GM18873 (cell line): ENCODE measurements at regions not wholly inside any gene's neighbourhood (a gene's known extent, or its start where the extent isn't known, plus 50 kb on each side); places are given as distances from the start of the nearest gene placed in this dataset.

Source experiments
- ATAC-seq: cut with Tn5 transposase; IDR thresholded peaks from one replicate; pipeline ENCODE4 v1.9.1; 2021; ENCODE audit warnings: mild to moderate bottlenecking, moderate library complexity, moderate number of reproducible peaks; ENCODE audit not compliant: unreplicated experiment, low FRiP score

DNA sequence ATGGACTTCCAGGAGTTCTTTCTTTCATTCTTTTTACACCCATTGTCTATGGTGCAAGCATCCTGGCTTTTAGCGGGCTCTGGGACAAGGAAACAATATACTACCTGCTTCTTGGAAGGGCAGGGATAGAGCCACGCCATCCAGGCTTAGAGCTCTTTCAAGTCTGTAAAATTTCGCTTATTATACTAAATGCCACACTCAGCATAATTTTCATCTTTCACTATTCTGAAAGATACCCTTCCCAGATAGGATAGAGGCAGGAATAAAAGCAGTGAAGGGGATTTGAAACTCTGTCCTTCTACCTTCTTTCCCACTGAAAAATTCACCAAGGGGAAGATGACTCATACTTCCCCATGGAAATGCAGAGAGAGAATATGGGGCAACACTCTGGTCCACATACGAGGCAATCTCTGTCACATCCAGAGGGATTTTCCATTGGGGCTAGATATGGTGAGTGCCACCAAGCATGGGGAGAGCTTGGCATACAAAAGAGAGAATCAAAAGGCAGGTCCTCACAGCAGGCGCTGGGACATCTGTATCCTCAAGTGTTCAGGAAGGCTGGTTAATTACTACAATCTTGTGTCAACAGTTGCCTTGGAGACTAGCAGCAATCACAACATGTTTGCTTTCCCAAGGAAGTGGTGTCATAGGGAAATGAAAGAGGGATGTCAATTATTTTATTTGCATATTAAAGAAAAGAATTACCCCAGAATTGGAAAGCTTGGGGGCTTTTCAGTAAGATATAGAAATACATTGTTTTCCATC lies 127.6 kb downstream of the TDRD15 start:
- ATAC-seq = no peak

DNA sequence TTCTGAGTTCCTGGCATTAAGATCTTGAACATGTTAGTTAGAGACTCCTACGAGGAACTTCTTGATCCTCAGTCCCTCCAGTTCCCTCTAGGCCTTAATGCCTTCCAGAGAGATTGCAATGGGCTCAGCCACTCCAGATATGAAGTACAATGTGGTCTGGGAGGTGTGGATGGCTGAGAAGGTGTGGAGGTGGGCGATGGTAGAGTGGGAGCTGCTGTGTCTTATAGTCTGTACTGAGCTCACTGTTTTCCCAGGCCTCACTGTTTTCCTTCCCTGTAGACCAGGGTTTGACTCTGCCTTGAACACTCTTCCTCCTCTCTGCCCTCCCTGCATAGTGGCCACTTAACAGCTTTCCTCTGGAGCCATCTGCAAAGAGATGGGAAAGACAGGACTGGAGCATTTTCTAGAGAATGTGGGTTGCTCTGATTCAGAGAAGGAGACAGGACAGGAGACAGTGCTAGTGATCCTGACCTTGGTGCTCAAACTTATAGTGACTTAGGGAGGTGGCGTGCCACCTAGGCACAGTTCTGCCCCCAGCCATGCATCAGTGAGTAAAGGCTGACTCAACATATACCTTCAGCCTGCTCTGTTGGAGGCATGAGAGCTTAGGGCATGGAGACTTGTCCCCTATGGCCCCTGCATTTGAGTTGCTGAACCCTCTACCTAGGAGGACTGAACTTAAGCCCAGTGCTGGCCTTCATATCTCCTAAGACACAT lies 129.7 kb downstream of the TDRD15 start:
- no peak for ATAC-seq

DNA sequence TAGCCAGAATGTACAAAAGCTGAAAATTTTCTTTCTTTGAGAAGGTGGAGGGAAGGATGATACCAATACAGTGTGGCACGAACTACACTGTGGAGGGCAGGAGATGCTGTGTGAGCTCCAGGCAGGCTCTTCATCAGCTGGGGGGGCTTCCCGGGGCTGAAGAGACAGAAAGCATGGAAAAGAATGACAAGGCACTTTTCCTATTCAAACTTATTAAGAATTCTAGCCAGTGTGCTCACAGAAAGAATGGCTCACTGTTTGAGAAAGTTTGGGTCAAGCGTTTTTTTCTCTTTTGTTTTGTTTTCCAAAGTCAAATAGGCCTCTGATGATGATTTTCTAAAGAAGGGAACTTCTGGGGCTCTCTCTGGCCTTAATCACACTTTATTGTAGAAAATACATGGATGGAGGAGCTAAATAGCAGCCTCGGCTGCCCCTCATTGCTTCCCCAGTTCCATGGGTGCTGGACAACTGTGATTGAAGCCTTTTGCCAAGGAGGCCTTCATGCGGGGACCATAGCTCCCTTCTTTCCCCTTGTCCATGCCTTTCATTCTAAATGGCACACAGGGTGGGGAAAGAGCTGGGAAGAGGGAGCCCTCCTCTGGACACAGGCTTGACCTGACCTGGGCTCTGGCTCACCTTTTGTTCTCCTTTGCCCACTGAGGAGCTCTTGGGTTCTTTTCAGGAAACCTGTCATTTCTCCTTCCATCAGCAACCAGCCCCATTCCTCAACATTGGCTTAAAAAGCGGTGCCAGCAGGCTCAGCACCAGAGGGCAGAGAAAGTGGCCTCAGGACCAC lies 130.6 kb downstream of the TDRD15 start:
- ATAC-seq = no peak

DNA sequence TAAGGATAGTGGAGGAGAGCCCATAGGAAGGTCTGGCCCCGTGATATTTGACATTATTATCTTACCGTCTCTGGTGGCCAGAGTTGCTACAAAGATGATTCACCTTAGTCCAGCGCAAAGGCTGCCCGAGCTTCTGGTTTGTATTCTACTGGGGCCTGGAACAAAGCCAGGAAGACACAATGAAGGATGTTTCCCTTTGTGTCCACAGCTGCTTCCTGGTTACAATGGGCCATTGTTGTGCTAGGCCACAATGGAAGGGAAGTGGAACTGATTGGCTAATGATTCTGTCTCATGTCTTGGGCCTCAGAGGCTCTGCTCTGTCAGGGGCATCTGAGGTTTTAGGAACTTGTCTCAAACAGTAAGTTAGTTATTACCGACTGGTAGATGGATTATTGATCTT lies 132.2 kb downstream of the TDRD15 start:
- peak; percentile 62 for ATAC-seq

DNA sequence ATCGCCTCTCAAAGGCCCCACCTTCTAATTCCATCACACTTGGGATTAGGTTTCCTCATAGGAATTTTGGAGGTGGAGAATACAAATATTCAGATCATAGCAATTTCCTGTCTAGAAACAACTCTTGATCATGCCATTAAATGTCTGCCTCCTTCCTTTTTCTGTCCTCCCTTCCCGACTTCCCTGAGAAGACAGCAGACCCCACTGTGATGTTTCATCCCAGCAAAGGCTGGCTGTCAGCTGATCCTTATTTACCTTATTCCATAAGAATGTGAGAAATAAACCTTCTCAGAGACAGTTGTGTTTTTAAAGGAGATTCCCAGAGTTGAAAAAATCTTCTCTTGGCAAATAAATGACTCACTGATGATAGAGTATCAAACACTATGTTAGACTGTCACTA lies 133.9 kb downstream of the TDRD15 start:
- ATAC-seq = no peak

DNA sequence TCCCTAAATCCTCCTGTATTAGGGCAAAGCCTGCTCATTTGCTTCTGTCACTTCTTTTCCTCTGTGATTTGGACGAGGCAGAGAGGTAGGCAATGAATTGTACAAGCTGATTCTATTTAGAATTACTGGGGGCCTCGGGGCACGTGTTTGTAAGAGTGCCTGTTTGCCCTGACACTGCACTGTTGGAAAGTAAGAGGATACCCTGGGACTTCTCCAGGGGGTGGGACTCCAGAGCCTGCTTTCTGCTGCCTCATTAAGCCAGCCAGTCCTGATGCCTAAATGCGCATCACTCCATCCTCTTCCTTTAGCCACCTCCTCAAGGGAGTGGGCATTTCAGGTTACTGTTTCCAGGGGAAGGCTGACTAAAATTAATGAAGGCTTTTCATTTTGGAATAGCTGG lies 134.3 kb downstream of the TDRD15 start:
- ATAC-seq = no peak

DNA sequence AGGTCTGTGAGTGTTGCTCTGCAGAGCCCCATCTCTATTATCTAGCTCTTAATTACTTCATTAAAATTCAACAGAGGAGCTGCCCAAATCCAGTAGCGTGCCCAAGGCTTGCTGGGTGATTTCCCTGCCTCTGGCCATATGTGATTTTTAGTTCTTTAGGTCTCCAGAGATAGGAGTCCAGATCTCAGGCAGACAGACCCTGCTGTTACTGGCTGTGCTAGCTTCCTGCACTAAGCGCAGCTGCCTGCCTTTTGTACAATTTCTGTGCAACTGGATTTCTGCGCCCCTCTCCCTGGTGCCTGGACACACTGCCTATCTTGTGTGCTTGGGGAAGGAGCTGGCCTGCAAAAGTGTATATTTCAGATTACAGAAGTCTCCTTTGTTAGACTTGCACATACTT lies 136.5 kb downstream of the TDRD15 start:
- ATAC-seq = no peak

DNA sequence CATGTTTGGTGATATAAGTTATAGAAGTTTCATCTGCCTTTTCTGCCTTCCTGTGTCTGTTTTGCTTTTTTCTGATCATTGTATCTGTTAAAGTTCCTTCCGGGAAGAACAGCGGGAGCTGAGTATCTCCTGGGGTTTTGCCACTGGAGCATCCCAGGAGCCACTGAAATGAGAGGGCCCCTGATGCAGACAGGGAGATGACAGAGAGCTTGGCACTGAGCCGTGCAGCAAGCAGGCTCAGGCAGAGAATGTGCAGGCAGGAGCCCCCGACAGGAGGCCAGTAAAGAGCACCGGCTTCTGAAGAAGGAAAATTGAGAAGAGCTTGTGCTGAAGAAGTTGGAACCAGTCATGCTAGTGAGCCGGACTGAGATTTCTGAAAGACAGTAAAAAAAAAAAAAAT lies 137.8 kb downstream of the TDRD15 start:
- ATAC-seq = no peak

DNA sequence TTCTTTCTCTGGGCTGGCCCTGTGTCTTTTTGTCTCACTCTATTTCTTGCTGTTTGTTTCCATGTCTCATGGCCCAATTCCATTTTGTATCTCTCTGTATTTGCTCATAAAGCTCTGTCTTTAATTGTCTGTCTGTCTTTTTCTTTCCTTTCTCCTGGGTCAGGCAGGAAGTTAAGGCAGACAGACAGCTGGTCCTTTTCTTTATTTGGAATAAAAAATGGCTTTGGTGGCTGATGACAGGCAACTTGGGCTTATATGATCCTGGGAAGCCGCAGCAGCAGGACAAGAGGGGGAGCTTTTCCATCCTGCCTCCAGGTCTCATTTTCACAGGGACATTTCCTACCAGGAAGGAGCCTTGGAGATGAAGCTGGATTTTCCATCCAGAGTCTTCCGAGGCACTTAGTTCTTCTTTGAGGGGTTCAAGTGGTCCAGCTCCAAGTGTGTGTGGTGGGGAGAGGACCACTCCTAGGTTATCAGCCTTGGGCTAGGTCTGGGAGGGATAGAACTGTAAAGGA lies 138.7 kb downstream of the TDRD15 start:
- ATAC-seq = no peak

DNA sequence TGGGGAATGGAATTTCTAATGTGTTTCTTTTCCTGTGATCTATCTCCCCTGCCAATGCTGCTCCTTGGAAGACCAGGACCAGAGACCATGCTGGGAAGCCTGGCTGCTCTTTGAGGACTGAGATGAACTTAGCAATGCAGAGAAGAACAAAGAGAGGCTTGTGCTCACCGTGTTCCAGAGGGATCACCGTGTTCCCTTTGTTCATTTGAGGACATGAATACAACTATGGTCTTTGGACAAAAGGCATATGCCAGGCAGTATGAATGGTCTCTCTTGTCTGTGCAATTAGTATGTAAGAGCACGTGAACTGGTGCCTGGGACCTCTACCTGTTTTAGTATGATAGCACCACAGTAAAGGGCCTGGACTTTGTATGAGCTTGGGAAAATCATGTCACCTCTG lies 139.9 kb downstream of the TDRD15 start:
- ATAC-seq = no peak

DNA sequence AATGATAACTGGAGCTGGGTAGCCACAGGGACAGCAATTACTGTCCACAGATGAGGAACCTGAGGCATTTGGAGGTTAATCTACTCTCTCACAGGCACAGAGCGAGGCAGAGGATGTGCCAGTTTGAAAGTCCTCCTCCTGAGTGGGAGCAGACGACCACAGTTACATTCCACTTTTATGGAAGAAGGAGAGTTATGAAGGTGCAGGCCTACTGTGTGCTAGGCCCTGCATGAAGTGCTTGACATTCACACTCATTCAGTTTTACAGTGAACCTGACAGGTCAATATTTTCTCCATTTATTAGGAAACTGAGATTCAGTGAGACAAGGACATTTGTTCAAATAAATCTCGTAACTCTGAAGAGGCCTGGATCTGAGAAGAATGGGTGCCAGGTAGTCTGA lies 142.0 kb downstream of the TDRD15 start:
- no peak for ATAC-seq

DNA sequence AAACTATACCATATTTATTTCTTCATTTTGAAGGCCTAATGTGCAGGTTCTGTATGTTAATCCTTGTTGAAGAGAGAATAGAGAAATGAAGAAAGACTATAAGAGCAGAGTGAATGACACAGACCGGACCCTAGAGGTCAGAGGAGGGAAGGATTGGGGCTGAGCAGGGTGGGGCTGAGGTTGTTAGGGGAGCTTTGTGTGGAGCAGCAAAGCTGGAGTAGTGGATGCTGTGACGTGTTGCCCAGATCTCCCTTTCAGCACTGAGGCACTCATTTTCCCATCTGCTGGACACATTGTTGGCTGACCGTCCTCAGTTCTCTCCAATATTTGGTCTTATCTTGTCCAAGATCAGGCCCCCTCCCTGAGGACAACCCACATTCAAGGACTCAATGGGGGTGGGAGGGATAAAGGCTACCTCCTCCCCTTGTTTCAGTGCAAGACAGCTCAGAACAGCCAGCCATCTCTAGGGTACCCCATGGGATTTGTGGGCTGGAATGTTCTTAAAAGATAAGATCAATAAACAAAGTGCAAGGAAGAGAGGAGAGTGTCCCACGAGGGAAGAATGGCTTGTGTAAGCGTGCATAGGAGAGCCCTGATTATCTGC lies 143.6 kb downstream of the TDRD15 start:
- no peak for ATAC-seq

DNA sequence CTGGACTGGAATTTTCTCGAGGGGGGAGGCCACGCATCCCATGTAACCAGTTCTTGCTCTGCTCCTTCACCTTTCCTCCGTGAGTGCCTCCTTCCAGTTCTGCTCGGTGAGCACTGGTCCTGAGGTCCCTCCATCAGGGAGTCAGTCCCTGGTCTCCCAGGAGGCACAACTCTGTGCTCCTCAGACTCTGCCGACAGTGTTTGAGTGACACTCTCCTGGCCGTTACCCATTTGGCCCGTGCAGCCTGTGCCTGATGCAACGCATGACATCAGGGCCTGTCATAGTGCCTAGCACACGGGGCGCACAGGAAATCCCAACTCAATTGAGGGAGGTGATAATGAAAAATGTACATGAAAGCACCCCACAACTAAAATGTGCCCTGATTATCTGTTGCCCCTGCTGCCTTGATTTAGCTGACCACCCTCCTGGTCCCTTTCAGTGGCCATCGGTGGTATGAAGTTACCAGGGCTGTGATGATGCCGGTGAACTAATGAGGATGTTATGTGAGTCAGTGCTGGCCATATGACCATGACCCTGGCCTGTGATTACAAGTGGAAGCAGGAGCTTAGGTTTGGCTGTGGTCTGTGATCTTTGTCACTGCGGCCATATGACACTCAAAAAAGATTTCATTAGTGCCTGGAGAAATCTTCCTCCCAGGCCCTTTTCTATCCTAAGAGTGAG lies 144.6 kb downstream of the TDRD15 start:
- no peak for ATAC-seq

DNA sequence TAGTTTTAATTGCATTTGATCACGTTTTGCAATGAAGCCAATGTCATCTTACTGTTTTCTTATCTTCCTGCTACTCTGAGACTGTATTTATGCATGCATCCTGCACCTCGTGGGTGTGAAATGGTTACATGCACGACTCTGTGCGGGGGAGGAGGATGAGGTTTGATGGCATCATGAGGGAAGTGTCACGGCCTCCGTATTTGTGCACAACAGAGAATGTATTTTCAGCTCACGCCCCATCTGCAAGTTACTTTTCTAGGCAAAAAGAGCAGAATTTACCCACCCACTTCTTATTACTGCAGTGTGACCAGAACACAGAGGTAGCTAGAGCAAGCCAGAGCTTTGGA lies 145.1 kb downstream of the TDRD15 start:
- no peak for ATAC-seq

DNA sequence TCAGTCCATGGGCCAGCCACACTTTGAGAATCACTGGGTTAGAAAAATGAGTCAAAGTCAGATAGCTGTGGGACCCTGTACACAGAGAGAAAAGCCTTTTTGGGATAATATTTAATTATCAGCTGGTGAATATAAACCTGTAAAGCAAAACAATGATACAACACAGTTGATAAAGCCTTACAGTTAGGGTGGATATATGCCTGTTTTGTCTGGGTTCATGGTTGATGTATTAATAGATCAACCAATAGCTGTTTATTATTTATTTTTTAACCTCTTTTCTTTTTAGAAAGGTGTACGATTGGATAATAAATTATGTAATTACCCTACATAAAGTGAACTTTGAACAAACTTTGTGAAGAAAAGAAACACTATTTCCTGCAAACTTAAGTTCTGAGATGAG lies 145.6 kb downstream of the TDRD15 start:
- no peak for ATAC-seq

DNA sequence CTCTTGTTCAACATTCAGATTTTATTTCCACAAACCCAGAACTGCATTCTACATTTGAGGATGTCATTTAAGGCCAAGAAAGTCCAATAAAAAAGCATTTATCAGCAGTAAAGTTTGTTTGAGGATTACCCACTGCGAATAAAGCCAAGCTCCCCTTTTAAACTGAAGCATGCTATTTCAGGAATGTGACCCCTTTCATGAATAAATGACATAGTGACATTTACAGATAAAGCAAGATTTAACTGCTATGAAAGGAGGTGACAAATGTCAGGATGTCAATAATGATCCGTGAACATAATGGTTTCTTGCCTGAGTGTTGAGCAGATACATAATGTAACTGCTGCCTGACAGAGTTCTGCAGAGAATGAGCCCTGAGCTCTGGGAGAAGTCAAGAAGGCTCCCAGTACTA lies 146.3 kb downstream of the TDRD15 start:
- no peak for ATAC-seq

DNA sequence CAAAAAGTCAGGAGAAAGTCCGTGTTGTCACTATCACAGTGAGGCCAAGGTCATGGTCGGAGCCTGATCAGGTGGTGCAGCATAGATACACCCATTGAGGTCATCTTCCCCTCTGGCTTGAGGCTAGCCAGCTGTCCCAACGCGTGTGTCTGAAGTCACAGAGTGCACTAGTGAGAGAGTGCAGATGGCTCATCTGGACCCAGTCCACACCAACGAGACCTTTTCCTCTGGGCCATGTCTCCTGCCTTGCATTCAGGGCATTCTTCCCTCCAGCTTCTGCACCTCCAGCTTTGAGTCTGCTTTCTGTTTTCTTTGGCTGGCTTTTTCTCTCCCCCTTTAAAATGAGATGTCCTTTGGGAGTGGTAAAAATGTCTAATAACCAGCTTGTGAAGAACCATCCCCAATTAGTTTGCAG lies 146.9 kb downstream of the TDRD15 start:
- no peak for ATAC-seq

DNA sequence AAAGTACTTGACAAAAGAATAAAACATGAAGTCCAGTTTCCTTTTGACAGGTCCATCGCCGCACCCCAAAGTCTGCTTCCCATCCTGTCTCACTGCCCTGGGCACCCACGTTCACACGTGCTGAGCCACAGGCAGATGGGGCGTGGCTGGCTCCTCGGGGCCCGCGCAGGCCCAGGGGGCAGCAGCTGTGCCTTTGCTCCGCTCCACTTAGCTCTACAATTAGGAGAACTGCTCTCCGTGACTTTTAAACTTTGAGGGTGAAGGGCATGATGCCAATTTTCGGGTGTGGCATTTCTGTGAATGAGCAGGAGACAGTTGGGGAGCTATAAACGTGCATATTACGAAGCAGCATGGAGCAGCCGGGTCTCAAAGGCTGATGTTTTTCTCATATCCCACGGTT lies 152.4 kb downstream of the TDRD15 start:
- no peak for ATAC-seq

DNA sequence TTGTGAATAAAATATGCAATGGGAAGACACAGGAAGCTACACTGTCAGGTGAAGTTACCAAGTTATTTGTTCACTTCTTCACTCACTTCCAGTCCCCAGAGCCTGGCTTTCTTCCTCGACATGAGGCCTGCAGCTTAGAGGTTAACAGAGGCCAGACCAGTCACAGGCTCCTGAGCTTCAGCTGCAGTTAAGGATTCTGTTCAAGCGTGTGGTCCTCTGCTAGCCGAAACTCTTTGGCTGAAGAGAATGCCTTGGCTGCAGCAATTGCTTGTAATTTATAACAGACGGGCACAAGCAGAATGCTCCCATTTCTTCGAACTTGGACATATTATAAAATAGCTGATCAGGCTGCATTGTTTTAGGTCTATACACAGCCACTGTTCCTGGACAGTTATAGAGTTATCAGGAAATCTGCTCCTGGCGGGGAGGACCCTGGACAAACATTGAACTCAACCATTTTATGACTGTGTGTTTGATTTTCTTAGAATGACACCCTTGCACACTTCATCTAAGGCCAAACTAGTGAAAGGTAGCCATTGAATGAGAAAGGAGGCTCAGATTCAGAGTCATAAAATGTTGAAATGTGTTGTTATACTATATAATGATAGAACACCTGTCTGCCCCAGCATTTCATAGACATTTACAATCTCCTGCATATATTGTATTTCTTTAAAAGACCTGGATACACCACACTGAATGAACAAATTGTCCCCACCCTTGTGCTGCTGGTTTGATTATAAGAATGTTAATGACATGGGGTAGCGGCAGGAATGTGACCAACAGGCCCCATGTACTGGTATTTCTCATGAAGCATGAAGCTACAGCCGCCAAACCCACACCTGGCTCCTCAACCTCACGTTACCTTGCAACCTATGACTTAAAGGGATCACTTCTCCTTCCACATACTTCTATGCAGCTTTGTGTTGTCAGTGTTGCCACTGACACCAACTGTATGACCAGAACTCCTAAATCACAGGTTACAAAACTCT lies 153.6 kb downstream of the TDRD15 start:
- ATAC-seq = no peak
